Progenitor cell of endocrine pancreas (in vitro differentiated cells): ENCODE measurements at regions not wholly inside any gene's neighbourhood (a gene's known extent, or its start where the extent isn't known, plus 50 kb on each side); places are given as distances from the start of the nearest gene placed in this dataset.

ENCODE experiments used
- DNase-seq: peaks from one replicate; pipeline ENCODE4 v3.0.0; 2021; ENCODE audit warnings: low spot score; ENCODE audit not compliant: unreplicated experiment
- H3K27ac Mint-ChIP-seq: 2 replicates; pipeline ENCODE4 v1.8.0; 2021; ENCODE audit warnings: mild to moderate bottlenecking, moderate library complexity, mixed read lengths
- H3K27me3 Mint-ChIP-seq: 2 replicates; pipeline ENCODE4 v1.8.0; 2021; ENCODE audit warnings: mixed read lengths
- H3K36me3 Mint-ChIP-seq: 2 replicates; pipeline ENCODE4 v1.8.0; 2022; ENCODE audit warnings: mixed read lengths; ENCODE audit not compliant: insufficient read depth
- H3K4me1 Mint-ChIP-seq: 2 replicates; pipeline ENCODE4 v1.8.0; 2021; ENCODE audit warnings: low read depth, mixed read lengths
- H3K4me3 Mint-ChIP-seq: 2 replicates; pipeline ENCODE4 v1.8.0; 2021; ENCODE audit warnings: low read depth, mild to moderate bottlenecking, moderate library complexity, mixed read lengths
- H3K9me3 Mint-ChIP-seq: 2 replicates; pipeline ENCODE4 v1.8.0; 2021; ENCODE audit warnings: low read depth, mixed read lengths
- TF ChIP-seq, protein P1 (sequence below): fragments of 200-600 bp; sonication (generic); IDR thresholded peaks from one replicate; pipeline ENCODE4 v1.5.0; 2021; ENCODE audit warnings: antibody characterized with exemption, mild to moderate bottlenecking; ENCODE audit not compliant: unreplicated experiment

- H3K9me3 Mint-ChIP-seq, result no peaks in the 10 kb centered on the region
- no peak overlapping the region for H3K27ac Mint-ChIP-seq
- H3K4me1 Mint-ChIP-seq, result no peaks in the 10 kb centered on the region
- no peaks in the 10 kb centered on the region for H3K27me3 Mint-ChIP-seq
- H3K4me3 Mint-ChIP-seq, result no peak overlapping the region
- TF ChIP-seq, protein P1, sequence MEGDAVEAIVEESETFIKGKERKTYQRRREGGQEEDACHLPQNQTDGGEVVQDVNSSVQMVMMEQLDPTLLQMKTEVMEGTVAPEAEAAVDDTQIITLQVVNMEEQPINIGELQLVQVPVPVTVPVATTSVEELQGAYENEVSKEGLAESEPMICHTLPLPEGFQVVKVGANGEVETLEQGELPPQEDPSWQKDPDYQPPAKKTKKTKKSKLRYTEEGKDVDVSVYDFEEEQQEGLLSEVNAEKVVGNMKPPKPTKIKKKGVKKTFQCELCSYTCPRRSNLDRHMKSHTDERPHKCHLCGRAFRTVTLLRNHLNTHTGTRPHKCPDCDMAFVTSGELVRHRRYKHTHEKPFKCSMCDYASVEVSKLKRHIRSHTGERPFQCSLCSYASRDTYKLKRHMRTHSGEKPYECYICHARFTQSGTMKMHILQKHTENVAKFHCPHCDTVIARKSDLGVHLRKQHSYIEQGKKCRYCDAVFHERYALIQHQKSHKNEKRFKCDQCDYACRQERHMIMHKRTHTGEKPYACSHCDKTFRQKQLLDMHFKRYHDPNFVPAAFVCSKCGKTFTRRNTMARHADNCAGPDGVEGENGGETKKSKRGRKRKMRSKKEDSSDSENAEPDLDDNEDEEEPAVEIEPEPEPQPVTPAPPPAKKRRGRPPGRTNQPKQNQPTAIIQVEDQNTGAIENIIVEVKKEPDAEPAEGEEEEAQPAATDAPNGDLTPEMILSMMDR, result no peak
- DNase-seq, result no peak
- no peaks in the 10 kb centered on the region for H3K36me3 Mint-ChIP-seq
These were observed 83.9 kb upstream of the BTBD3 start for GRCh38 chr20:11833825-11834224.

- H3K4me3 Mint-ChIP-seq, result no peak overlapping the region
- TF ChIP-seq, protein P1, result no peak
- DNase-seq, result no peak
- H3K4me1 Mint-ChIP-seq, result no peaks in the 10 kb centered on the region
- no peaks in the 10 kb centered on the region for H3K36me3 Mint-ChIP-seq
- H3K27ac Mint-ChIP-seq, result no peak overlapping the region
- peaks cover 2% of the 10 kb centered on the region for H3K9me3 Mint-ChIP-seq
- no peaks in the 10 kb centered on the region for H3K27me3 Mint-ChIP-seq
These were observed 79.5 kb upstream of the BTBD3 start for GRCh38 chr20:11838076-11838636.

GRCh38 chr20:11841972-11842461 lies 75.7 kb upstream of the BTBD3 start:
- peaks cover 8% of the 10 kb centered on the region for H3K4me1 Mint-ChIP-seq
- H3K27me3 Mint-ChIP-seq, result no peaks in the 10 kb centered on the region
- DNase-seq, result no peak
- H3K27ac Mint-ChIP-seq, result no peak overlapping the region
- H3K9me3 Mint-ChIP-seq, result peaks cover 2% of the 10 kb centered on the region
- TF ChIP-seq, protein P1, result no peak
- H3K4me3 Mint-ChIP-seq, result no peak overlapping the region
- H3K36me3 Mint-ChIP-seq, result no peaks in the 10 kb centered on the region

GRCh38 chr20:11843289-11843688 lies 74.4 kb upstream of the BTBD3 start:
- TF ChIP-seq, protein P1, result no peak
- Mint-ChIP-seq H3K36me3 (no peaks in the 10 kb centered on the region), H3K27me3 (no peaks in the 10 kb centered on the region), H3K4me1 (peaks cover 8% of the 10 kb centered on the region), H3K4me3 (no peak overlapping the region), H3K27ac (no peak overlapping the region), H3K9me3 (peaks cover 2% of the 10 kb centered on the region)
- DNase-seq, result no peak

DNA sequence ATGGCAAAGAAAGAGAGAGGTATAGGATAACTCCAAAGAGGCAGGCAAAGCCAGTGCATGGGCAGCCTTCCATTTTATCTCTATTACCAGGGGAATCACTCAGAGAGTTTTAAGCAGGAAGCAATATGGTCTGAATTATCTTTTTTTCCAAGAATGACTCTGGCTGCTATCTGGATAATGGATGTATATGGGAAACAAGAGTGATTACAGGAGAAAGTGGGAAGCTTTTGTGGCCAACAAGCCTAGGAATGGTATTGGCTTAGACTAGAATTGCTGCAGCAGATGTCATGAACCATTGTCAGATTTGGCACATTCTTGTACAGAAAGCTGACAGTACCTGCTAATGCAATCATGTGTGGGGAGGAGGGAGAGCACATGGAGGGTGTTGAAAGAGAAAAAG lies 73.0 kb upstream of the BTBD3 start:
- Mint-ChIP-seq H3K9me3 (peaks cover 2% of the 10 kb centered on the region), H3K27me3 (no peaks in the 10 kb centered on the region), H3K27ac (no peak overlapping the region), H3K36me3 (no peaks in the 10 kb centered on the region), H3K4me1 (peaks cover 17% of the 10 kb centered on the region), H3K4me3 (no peak overlapping the region)
- no peak for DNase-seq
- TF ChIP-seq, protein P1, result no peak
